ENCODE measurements at regions not wholly inside any gene's neighbourhood (a gene's known extent, or its start where the extent isn't known, plus 50 kb on each side); places are given as distances from the start of the nearest gene placed in this dataset.

DNA sequence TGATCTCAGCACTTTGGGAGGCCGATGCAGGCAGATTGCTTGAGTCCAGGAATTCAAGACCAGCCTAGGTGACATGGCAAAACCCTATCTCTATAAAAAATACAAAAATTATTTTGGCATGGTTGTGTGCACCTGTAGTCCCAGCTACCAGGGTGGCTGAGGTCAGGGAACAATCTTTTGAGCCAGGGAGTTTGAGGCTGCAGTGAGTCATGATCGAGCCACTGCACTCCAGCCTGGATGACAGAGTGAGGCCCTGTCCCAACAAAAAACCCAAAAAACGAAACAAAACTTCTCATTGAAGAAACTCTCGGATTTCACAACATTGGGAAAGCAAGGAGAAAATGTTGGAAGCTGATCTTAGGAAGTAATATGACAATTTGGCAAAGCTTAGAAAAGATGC, 317.3 kb upstream of the MGAT5 start (continued):
- TF ChIP-seq ARID4B (CRISPR knock-in tag; IDR thresholded peaks at IDR 0.05) = no peak
- no peak for TF ChIP-seq PURB (CRISPR knock-in tag; IDR thresholded peaks at IDR 0.05; ENCODE audit: low read depth)
- no peak for TF ChIP-seq FOXM1 (IDR thresholded peaks at IDR 0.05; ENCODE audit: low read depth)
- TF ChIP-seq FOXM1 (CRISPR knock-in tag; IDR thresholded peaks at IDR 0.05; ENCODE audit: low read depth) = no peak
- TF ChIP-seq GATA2 (CRISPR knock-in tag; IDR thresholded peaks at IDR 0.05) = no peak
- TF ChIP-seq MYC (IDR thresholded peaks at IDR 0.05; ENCODE audit: low read depth, low read length) = no peak
- TF ChIP-seq MYC (CRISPR knock-in tag; IDR thresholded peaks at IDR 0.05; ENCODE audit: borderline replicate concordance, low read depth) = no peak
- TF ChIP-seq LCOR (CRISPR knock-in tag; IDR thresholded peaks at IDR 0.05) = no peak
- TF ChIP-seq, protein P1, sequence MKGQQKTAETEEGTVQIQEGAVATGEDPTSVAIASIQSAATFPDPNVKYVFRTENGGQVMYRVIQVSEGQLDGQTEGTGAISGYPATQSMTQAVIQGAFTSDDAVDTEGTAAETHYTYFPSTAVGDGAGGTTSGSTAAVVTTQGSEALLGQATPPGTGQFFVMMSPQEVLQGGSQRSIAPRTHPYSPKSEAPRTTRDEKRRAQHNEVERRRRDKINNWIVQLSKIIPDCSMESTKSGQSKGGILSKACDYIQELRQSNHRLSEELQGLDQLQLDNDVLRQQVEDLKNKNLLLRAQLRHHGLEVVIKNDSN (CRISPR knock-in tag; IDR thresholded peaks at IDR 0.05) = no peak
- TF ChIP-seq TAF9B (IDR thresholded peaks at IDR 0.05; ENCODE audit: partially characterized antibody) = no peak
- TF ChIP-seq SRSF9 (IDR thresholded peaks at IDR 0.05; ENCODE audit: borderline replicate concordance, low read depth, low read length) = no peak
- TF ChIP-seq, protein P2, sequence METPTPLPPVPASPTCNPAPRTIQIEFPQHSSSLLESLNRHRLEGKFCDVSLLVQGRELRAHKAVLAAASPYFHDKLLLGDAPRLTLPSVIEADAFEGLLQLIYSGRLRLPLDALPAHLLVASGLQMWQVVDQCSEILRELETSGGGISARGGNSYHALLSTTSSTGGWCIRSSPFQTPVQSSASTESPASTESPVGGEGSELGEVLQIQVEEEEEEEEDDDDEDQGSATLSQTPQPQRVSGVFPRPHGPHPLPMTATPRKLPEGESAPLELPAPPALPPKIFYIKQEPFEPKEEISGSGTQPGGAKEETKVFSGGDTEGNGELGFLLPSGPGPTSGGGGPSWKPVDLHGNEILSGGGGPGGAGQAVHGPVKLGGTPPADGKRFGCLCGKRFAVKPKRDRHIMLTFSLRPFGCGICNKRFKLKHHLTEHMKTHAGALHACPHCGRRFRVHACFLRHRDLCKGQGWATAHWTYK (CRISPR knock-in tag; IDR thresholded peaks at IDR 0.05) = no peak
- no peak for TF ChIP-seq NELFE (IDR thresholded peaks at IDR 0.05; ENCODE audit: insufficient read depth, insufficient read length)
- no peak for TF ChIP-seq ZNF134 (CRISPR knock-in tag; conservative IDR thresholded peaks at IDR 0.05)
- no peak for TF ChIP-seq BCL6 (CRISPR knock-in tag; IDR thresholded peaks at IDR 0.05)
- TF ChIP-seq, protein P3, sequence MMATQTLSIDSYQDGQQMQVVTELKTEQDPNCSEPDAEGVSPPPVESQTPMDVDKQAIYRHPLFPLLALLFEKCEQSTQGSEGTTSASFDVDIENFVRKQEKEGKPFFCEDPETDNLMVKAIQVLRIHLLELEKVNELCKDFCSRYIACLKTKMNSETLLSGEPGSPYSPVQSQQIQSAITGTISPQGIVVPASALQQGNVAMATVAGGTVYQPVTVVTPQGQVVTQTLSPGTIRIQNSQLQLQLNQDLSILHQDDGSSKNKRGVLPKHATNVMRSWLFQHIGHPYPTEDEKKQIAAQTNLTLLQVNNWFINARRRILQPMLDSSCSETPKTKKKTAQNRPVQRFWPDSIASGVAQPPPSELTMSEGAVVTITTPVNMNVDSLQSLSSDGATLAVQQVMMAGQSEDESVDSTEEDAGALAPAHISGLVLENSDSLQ (IDR thresholded peaks at IDR 0.05) = no peak
